Endothelial cell of umbilical vein (primary cell): ENCODE measurements at regions not wholly inside any gene's neighbourhood (a gene's known extent, or its start where the extent isn't known, plus 50 kb on each side); places are given as distances from the start of the nearest gene placed in this dataset.
"Not testable (repeated sequence)": the region's sequence is repeated elsewhere in the genome, so short reads cannot be mapped to it uniquely, and the experiment has no call there.

ENCODE experiments used
- BruUV-seq: library from RNA; stranded (reverse); fragments of 400-500 nt; replicated peaks from 2 replicates; lab custom pipeline; 2021; lab: Mats Ljungman, UMichigan
- CTCF ChIA-PET: fragments of 300-600, 350-600 bp; sonication (Branson Sonifier 250); formaldehyde crosslinking; loops from one replicate; lab custom pipeline; 2021; ENCODE audit warnings: antibody characterized with exemption, inconsistent platforms; lab: Charles Lee
- POLR2A ChIA-PET: fragments of 300-600, 350-600 bp; sonication (Branson Sonifier 250); formaldehyde crosslinking; loops from one replicate; lab custom pipeline; 2021; ENCODE audit warnings: antibody characterized with exemption, inconsistent platforms; lab: Charles Lee
- DNase-seq: peaks from one replicate; pipeline ENCODE4 v3.0.0-alpha.2; 2011; ENCODE audit warnings: low read depth, low spot score
- FAIRE-seq: peaks from 2 replicates; lab custom pipeline; 2011; peaks lifted over from hg19 to GRCh38; lab: Jason Lieb, UNC
- H2AFZ ChIP-seq: 2 replicates; pipeline ENCODE4 v1.6.0; 2012; ENCODE audit warnings: low read depth, low read length, control low read depth, inconsistent platforms
- H3K27ac ChIP-seq: 2 replicates; pipeline ENCODE4 v1.5.1; 2011; ENCODE audit warnings: low read depth, mild to moderate bottlenecking, control low read depth, low read length, moderate library complexity; ENCODE audit not compliant: insufficient read depth
- H3K27me3 ChIP-seq, 2 experiments: 2 replicates each; pipeline versions ENCODE4 v1.6.0 to v1.6.1; 2011; ENCODE audit warnings: low read length in 2 of 2, mixed read lengths in 1 of 2; ENCODE audit not compliant: control insufficient read depth in 2 of 2, insufficient read depth in 2 of 2
- H3K36me3 ChIP-seq, 2 experiments: 2 replicates in 1 of 2; 3 replicates in 1 of 2; pipeline ENCODE4 v1.5.1; 2011; ENCODE audit warnings: low read length in 2 of 2, mild to moderate bottlenecking in 1 of 2, moderate library complexity in 1 of 2; ENCODE audit not compliant: control insufficient read depth in 2 of 2, insufficient read depth in 2 of 2; ENCODE audit errors: extremely low read depth in 1 of 2
- H3K4me1 ChIP-seq: 3 replicates; pipeline ENCODE4 v1.5.1; 2011; ENCODE audit warnings: mild to moderate bottlenecking, low read length; ENCODE audit not compliant: control insufficient read depth, insufficient read depth; ENCODE audit errors: extremely low read depth
- H3K4me2 ChIP-seq: 2 replicates; pipeline ENCODE4 v1.6.1; 2011; ENCODE audit warnings: low read length, control low read depth, mixed read lengths; ENCODE audit not compliant: insufficient read depth
- H3K4me3 ChIP-seq, 3 experiments: fragments of 200-600 bp in 1 of 3; sonication (generic), shearing (Covaris generic) in 1 of 3; replicated peaks in 1 of 3; 2 replicates each; pipeline ENCODE4 v1.5.1; 2011 to 2016; ENCODE audit warnings: control low read depth in 3 of 3, low read length in 3 of 3, mild to moderate bottlenecking in 2 of 3, inconsistent platforms in 1 of 3, low read depth in 1 of 3, moderate library complexity in 1 of 3; ENCODE audit not compliant: insufficient read depth in 1 of 3
- H3K79me2 ChIP-seq: 2 replicates; pipeline ENCODE4 v1.6.0; 2012; ENCODE audit warnings: low read length, inconsistent platforms; ENCODE audit not compliant: control insufficient read depth, insufficient read depth
- H3K9ac ChIP-seq: replicated peaks from 2 replicates; pipeline ENCODE3; 2011; ENCODE audit warnings: low read length, control low read depth; ENCODE audit not compliant: insufficient read depth; ENCODE audit errors: extremely low read depth
- H3K9me1 ChIP-seq: replicated peaks from 3 replicates; pipeline ENCODE4 v1.6.0; 2011; ENCODE audit warnings: mild to moderate bottlenecking, low read length; ENCODE audit not compliant: control insufficient read depth, insufficient read depth; ENCODE audit errors: extremely low read depth
- H3K9me3 ChIP-seq: replicated peaks from 2 replicates; pipeline ENCODE4 v1.5.1; 2012; ENCODE audit warnings: low read length, inconsistent platforms; ENCODE audit not compliant: control insufficient read depth, insufficient read depth
- H4K20me1 ChIP-seq: replicated peaks from 2 replicates; pipeline ENCODE3; 2011; ENCODE audit warnings: mild to moderate bottlenecking, low read length; ENCODE audit not compliant: control insufficient read depth, insufficient read depth; ENCODE audit errors: extremely low read depth
- EZH2 ChIP-seq: IDR thresholded peaks from 2 replicates; pipeline ENCODE4 v1.6.1; 2012; ENCODE audit warnings: borderline replicate concordance, low read depth, mild to moderate bottlenecking, moderate library complexity, low read length, inconsistent platforms; ENCODE audit not compliant: severe bottlenecking
- FOS ChIP-seq: IDR thresholded peaks from 2 replicates; pipeline ENCODE4 v1.6.1; 2011; ENCODE audit warnings: mild to moderate bottlenecking, low read length, moderate library complexity, borderline replicate concordance; ENCODE audit not compliant: insufficient read depth
- GATA2 ChIP-seq: IDR thresholded peaks from 2 replicates; pipeline ENCODE4 v1.7.0; 2011; ENCODE audit warnings: low read depth, mild to moderate bottlenecking, moderate library complexity, mixed read lengths, low read length; ENCODE audit not compliant: insufficient read length, insufficient read depth
- JUN ChIP-seq: IDR thresholded peaks from 2 replicates; pipeline ENCODE4 v1.6.1; 2011; ENCODE audit warnings: borderline replicate concordance, low read depth; ENCODE audit not compliant: insufficient read length, insufficient read depth
- MAX ChIP-seq: IDR thresholded peaks from 2 replicates; pipeline ENCODE4 v1.6.1; 2011; ENCODE audit not compliant: insufficient read depth, insufficient read length
- MYC ChIP-seq: IDR thresholded peaks from one replicate; pipeline ENCODE4 v1.6.1; 2011; ENCODE audit warnings: mild to moderate bottlenecking, low read depth, low read length
- POLR2A ChIP-seq: IDR thresholded peaks from 2 replicates; pipeline ENCODE4 v1.6.1; 2012; ENCODE audit warnings: low read depth, mild to moderate bottlenecking, control low read depth, low read length
- POLR2AphosphoS5 ChIP-seq: IDR thresholded peaks from 2 replicates; pipeline ENCODE4 v1.6.1; 2012; ENCODE audit warnings: low read depth, mild to moderate bottlenecking, control low read depth, low read length, moderate library complexity; ENCODE audit not compliant: insufficient read depth
- dilution Hi-C: fragments of 300-500 bp; cut with MboI; formaldehyde crosslinking; loops from one replicate; pipeline ENCODE4 v1.15.0; 2019; ENCODE audit warnings: low sequenced_read_pairs; ENCODE audit not compliant: extremely low pct_ligation_motif_present
- intact Hi-C: fragments of 100-400 bp; cut with micrococcal nuclease; formaldehyde crosslinking; loops from one replicate; pipeline ENCODE4 v1.10.0; 2022
- TF ChIP-seq, protein P1 (sequence below), 2 donors: IDR thresholded peaks; 1 replicate in 1 of 2; 2 replicates in 1 of 2; pipeline ENCODE4 v1.5.1; 2011; ENCODE audit warnings: low read length in 2 of 2, mild to moderate bottlenecking in 2 of 2, moderate library complexity in 2 of 2, control low read depth in 1 of 2, inconsistent platforms in 1 of 2, low read depth in 1 of 2; ENCODE audit not compliant: insufficient read depth in 1 of 2; ENCODE audit errors: extremely low read depth in 1 of 2

DNA sequence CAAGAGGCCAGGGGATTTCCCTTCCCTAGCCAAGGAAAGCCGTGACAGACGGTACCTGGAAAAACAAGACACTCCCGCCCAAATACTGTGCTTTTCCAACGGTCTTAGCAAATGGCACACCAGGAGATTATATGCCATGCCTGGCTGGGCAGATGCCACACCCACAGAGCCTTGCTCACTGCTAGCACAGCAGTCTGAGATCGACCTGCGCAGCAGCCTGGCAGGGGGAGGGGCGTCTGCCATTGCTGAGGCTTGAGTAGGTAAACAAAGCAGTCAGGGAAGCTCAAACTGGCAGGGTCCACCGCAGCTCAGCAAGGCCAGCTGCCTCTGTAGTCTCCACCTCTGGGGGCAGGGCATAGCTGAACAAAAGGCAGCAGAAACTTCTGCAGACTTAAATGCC lies 267.7 kb downstream of the GJA1 start:
- H3K27me3 ChIP-seq, CTCF ChIA-PET, H3K79me2 ChIP-seq, FAIRE-seq, H3K36me3 ChIP-seq, H3K4me3 ChIP-seq, H3K4me1 ChIP-seq, DNase-seq, H3K9me1 ChIP-seq, H3K9me3 ChIP-seq, intact Hi-C loops, H2AFZ ChIP-seq, BruUV-seq, H3K9ac ChIP-seq, H3K27ac ChIP-seq, H4K20me1 ChIP-seq, POLR2A ChIA-PET, H3K4me2 ChIP-seq, dilution Hi-C loops: not testable (repeated sequence)

- H4K20me1 ChIP-seq, result no peaks in the 10 kb centered on the region
- FAIRE-seq, result peak; percentile 21
- intact Hi-C loops (loop anchor here (1.0 to 2.0 kb wide), 2 partner anchors 45 to 189 kb away; no protein-coding TSS in a partner anchor), dilution Hi-C loops (no loop called here)
- peak; percentile 90 for DNase-seq
- no peaks in the 10 kb centered on the region for H3K79me2 ChIP-seq
- H2AFZ ChIP-seq, result peak overlapping the region; percentile 49
- peaks cover 8% of the 10 kb centered on the region for H3K4me1 ChIP-seq
- TF ChIP-seq JUN, result no peak
- TF ChIP-seq GATA2, result no peak
- TF ChIP-seq MYC, result no peak
- TF ChIP-seq EZH2, result no peak
- TF ChIP-seq MAX, result no peak
- TF ChIP-seq FOS, result no peak
- TF ChIP-seq, protein P1, sequence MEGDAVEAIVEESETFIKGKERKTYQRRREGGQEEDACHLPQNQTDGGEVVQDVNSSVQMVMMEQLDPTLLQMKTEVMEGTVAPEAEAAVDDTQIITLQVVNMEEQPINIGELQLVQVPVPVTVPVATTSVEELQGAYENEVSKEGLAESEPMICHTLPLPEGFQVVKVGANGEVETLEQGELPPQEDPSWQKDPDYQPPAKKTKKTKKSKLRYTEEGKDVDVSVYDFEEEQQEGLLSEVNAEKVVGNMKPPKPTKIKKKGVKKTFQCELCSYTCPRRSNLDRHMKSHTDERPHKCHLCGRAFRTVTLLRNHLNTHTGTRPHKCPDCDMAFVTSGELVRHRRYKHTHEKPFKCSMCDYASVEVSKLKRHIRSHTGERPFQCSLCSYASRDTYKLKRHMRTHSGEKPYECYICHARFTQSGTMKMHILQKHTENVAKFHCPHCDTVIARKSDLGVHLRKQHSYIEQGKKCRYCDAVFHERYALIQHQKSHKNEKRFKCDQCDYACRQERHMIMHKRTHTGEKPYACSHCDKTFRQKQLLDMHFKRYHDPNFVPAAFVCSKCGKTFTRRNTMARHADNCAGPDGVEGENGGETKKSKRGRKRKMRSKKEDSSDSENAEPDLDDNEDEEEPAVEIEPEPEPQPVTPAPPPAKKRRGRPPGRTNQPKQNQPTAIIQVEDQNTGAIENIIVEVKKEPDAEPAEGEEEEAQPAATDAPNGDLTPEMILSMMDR (IDR thresholded peaks at IDR 0.05; ENCODE audit: extremely low read depth in 1 of 2, insufficient read depth in 1 of 2, low read depth in 1 of 2, low read length in 2 of 2), result no peak
- no peak for TF ChIP-seq POLR2AphosphoS5
- TF ChIP-seq POLR2A, result no peak
- ChIA-PET POLR2A (interaction anchor here (0.6 kb wide), 1 partner anchor 38 kb away, joined by 3 read pairs; no protein-coding TSS in a partner anchor), CTCF (interaction anchor here (0.9 to 1.1 kb wide), 3 partner anchors 12 to 138 kb away, joined by 3 to 4 read pairs (median 4); no protein-coding TSS in a partner anchor)
- no peak overlapping the region for H3K9ac ChIP-seq
- H3K27me3 ChIP-seq, result no peaks in the 10 kb centered on the region
- no peaks in the 10 kb centered on the region for H3K9me1 ChIP-seq
- H3K27ac ChIP-seq, result no peak overlapping the region
- H3K4me2 ChIP-seq, result peak overlapping the region; percentile 56
- H3K36me3 ChIP-seq, result no peaks in the 10 kb centered on the region
- BruUV-seq, result no TSS peak
- H3K9me3 ChIP-seq, result no peaks in the 10 kb centered on the region
- H3K4me3 ChIP-seq, result no peak overlapping the region
These were observed 276.0 kb downstream of the GJA1 start for GRCh38 chr6:121711472-121711871.
